Neuron (in vitro differentiated cells): ENCODE measurements at regions not wholly inside any gene's neighbourhood (a gene's known extent, or its start where the extent isn't known, plus 50 kb on each side); places are given as distances from the start of the nearest gene placed in this dataset.

Experiments used
- H2AFZ ChIP-seq: one replicate; pipeline ENCODE4 v1.6.1; 2013; ENCODE audit warnings: low read depth, mild to moderate bottlenecking, inconsistent platforms, low read length, moderate library complexity
- H3K27me3 ChIP-seq: one replicate; pipeline ENCODE4 v1.6.1; 2013; ENCODE audit warnings: low read length; ENCODE audit not compliant: insufficient read depth
- H3K36me3 ChIP-seq: one replicate; pipeline ENCODE4 v1.6.1; 2013; ENCODE audit warnings: low read length; ENCODE audit not compliant: insufficient read depth
- H3K4me1 ChIP-seq: one replicate; pipeline ENCODE4 v1.6.1; 2013; ENCODE audit warnings: low read length; ENCODE audit not compliant: insufficient read depth
- H3K4me3 ChIP-seq: 2 replicates; pipeline ENCODE4 v1.5.1; 2013; ENCODE audit warnings: mild to moderate bottlenecking, low read length, moderate library complexity
- H3K9me3 ChIP-seq: one replicate; pipeline ENCODE4 v1.6.1; 2013; ENCODE audit warnings: low read length

GRCh38 chr13:107035186-107035585 is 467.2 kb upstream of the ARGLU1 start:
- H3K9me3 ChIP-seq, result no peaks in the 10 kb centered on the region
- H3K36me3 ChIP-seq, result no peaks in the 10 kb centered on the region
- H3K4me3 ChIP-seq, result no peak overlapping the region
- no peak overlapping the region for H2AFZ ChIP-seq
- no peaks in the 10 kb centered on the region for H3K4me1 ChIP-seq
- H3K27me3 ChIP-seq, result no peaks in the 10 kb centered on the region

GRCh38 chr13:107034236-107034872 is 466.4 kb upstream of the ARGLU1 start:
- Histone ChIP-seq H3K36me3 (no peaks in the 10 kb centered on the region), H3K4me1 (no peaks in the 10 kb centered on the region), H3K27me3 (no peaks in the 10 kb centered on the region), H3K4me3 (no peak overlapping the region), H3K9me3 (no peaks in the 10 kb centered on the region), H2AFZ (no peak overlapping the region)

- Histone ChIP-seq H3K27me3 (no peaks in the 10 kb centered on the region), H3K36me3 (no peaks in the 10 kb centered on the region), H3K4me1 (no peaks in the 10 kb centered on the region), H3K4me3 (no peak overlapping the region), H3K9me3 (no peaks in the 10 kb centered on the region), H2AFZ (no peak overlapping the region)
Observed at GRCh38 chr13:107031716-107032115, 463.8 kb upstream of the ARGLU1 start.

- no peak overlapping the region for H3K4me3 ChIP-seq
- H3K9me3 ChIP-seq, result no peaks in the 10 kb centered on the region
- no peak overlapping the region for H2AFZ ChIP-seq
- no peaks in the 10 kb centered on the region for H3K4me1 ChIP-seq
- H3K36me3 ChIP-seq, result no peaks in the 10 kb centered on the region
- no peaks in the 10 kb centered on the region for H3K27me3 ChIP-seq
Observed at GRCh38 chr13:107028751-107029150, 460.8 kb upstream of the ARGLU1 start.

GRCh38 chr13:107025991-107026390 is 458.1 kb upstream of the ARGLU1 start:
- H3K27me3 ChIP-seq, result no peaks in the 10 kb centered on the region
- H3K36me3 ChIP-seq, result no peaks in the 10 kb centered on the region

GRCh38 chr13:107023335-107023734 is 455.4 kb upstream of the ARGLU1 start:
- no peaks in the 10 kb centered on the region for H3K27me3 ChIP-seq
- peaks cover 3% of the 10 kb centered on the region for H3K4me1 ChIP-seq
- no peak overlapping the region for H3K4me3 ChIP-seq
- no peaks in the 10 kb centered on the region for H3K9me3 ChIP-seq
- no peak overlapping the region for H2AFZ ChIP-seq
- no peaks in the 10 kb centered on the region for H3K36me3 ChIP-seq

More at GRCh38 chr13:107025991-107026390, 458.1 kb upstream of the ARGLU1 start:
- H2AFZ ChIP-seq, result no peak overlapping the region
- no peak overlapping the region for H3K4me3 ChIP-seq
- peaks cover 3% of the 10 kb centered on the region for H3K4me1 ChIP-seq
- H3K9me3 ChIP-seq, result no peaks in the 10 kb centered on the region

GRCh38 chr13:107020393-107020792 is 452.5 kb upstream of the ARGLU1 start:
- Histone ChIP-seq H3K4me3 (no peak overlapping the region), H3K27me3 (no peaks in the 10 kb centered on the region), H2AFZ (no peak overlapping the region), H3K4me1 (peaks cover 3% of the 10 kb centered on the region), H3K9me3 (no peaks in the 10 kb centered on the region), H3K36me3 (no peaks in the 10 kb centered on the region)

GRCh38 chr13:107018285-107018684 is 450.3 kb upstream of the ARGLU1 start:
- Histone ChIP-seq H3K36me3 (no peaks in the 10 kb centered on the region), H2AFZ (no peak overlapping the region), H3K27me3 (no peaks in the 10 kb centered on the region), H3K9me3 (no peaks in the 10 kb centered on the region), H3K4me1 (peaks cover 3% of the 10 kb centered on the region), H3K4me3 (no peak overlapping the region)

- Histone ChIP-seq H3K27me3 (no peaks in the 10 kb centered on the region), H3K4me1 (peaks cover 7% of the 10 kb centered on the region), H2AFZ (no peak overlapping the region), H3K4me3 (no peak overlapping the region), H3K9me3 (no peaks in the 10 kb centered on the region), H3K36me3 (no peaks in the 10 kb centered on the region)
Observed at GRCh38 chr13:107006661-107007060, 438.7 kb upstream of the ARGLU1 start.

- no peaks in the 10 kb centered on the region for H3K9me3 ChIP-seq
Observed at GRCh38 chr13:107005577-107005976, 437.6 kb upstream of the ARGLU1 start.

GRCh38 chr13:107003911-107004310 is 436.0 kb upstream of the ARGLU1 start:
- H3K27me3 ChIP-seq, result no peaks in the 10 kb centered on the region
- peaks cover 7% of the 10 kb centered on the region for H3K4me1 ChIP-seq
- no peak overlapping the region for H3K4me3 ChIP-seq
- H3K36me3 ChIP-seq, result no peaks in the 10 kb centered on the region
- no peaks in the 10 kb centered on the region for H3K9me3 ChIP-seq
- H2AFZ ChIP-seq, result no peak overlapping the region

More at GRCh38 chr13:107005577-107005976, 437.6 kb upstream of the ARGLU1 start:
- Histone ChIP-seq H3K4me3 (no peak overlapping the region), H3K27me3 (no peaks in the 10 kb centered on the region), H3K4me1 (peaks cover 7% of the 10 kb centered on the region), H3K36me3 (no peaks in the 10 kb centered on the region), H2AFZ (no peak overlapping the region)

GRCh38 chr13:106998664-106999063 is 430.7 kb upstream of the ARGLU1 start:
- no peaks in the 10 kb centered on the region for H3K36me3 ChIP-seq
- no peak overlapping the region for H2AFZ ChIP-seq
- no peaks in the 10 kb centered on the region for H3K9me3 ChIP-seq
- no peaks in the 10 kb centered on the region for H3K4me1 ChIP-seq
- H3K4me3 ChIP-seq, result no peak overlapping the region
- no peaks in the 10 kb centered on the region for H3K27me3 ChIP-seq

- no peaks in the 10 kb centered on the region for H3K36me3 ChIP-seq
- no peaks in the 10 kb centered on the region for H3K27me3 ChIP-seq
- no peaks in the 10 kb centered on the region for H3K4me1 ChIP-seq
- no peaks in the 10 kb centered on the region for H3K9me3 ChIP-seq
- no peak overlapping the region for H3K4me3 ChIP-seq
- no peak overlapping the region for H2AFZ ChIP-seq
Observed at GRCh38 chr13:106997696-106998095, 429.8 kb upstream of the ARGLU1 start.
